ENCODE measurements at regions not wholly inside any gene's neighbourhood (a gene's known extent, or its start where the extent isn't known, plus 50 kb on each side); places are given as distances from the start of the nearest gene placed in this dataset.

DNA sequence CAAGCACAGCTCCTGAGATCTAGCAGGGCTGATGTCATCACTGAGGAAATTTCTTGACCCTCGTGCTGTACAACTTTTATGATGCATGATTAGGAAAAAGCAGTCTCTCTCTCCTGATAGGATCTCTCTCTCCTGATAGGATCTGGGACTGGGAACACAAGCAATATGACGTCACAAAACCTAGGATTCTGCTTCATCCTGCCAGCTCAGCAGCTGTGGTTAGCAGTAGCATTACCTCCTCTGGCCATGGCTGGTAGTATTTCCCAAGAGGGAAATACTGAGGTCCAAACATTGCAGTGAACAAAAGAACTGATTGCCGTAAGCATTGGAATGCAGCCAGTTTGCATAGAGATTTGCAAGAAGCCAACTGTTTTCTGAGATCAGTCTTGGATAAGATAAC lies 521.2 kb upstream of the POU3F3 start:
- no peaks in the 10 kb centered on the region for H3K36me3 ChIP-seq (ENCODE audit: insufficient read depth, low read length)
- H3K9me3 ChIP-seq (ENCODE audit: low read length), result no peaks in the 10 kb centered on the region
- no peaks in the 10 kb centered on the region for H4K20me1 ChIP-seq (ENCODE audit: insufficient read depth)
- H3K79me2 ChIP-seq (replicated peaks; ENCODE audit: insufficient read depth, low read length), result no peaks in the 10 kb centered on the region
- no peak overlapping the region for H3K9ac ChIP-seq (ENCODE audit: low read length)
- no peak overlapping the region for H3K27ac ChIP-seq (ENCODE audit: low read length)
- TF ChIP-seq MXI1 (conservative IDR thresholded peaks at IDR 0.05; ENCODE audit: poor library complexity, severe bottlenecking) (no peak), POLR2AphosphoS5 (IDR thresholded peaks at IDR 0.05) (no peak), TAF1 (IDR thresholded peaks at IDR 0.05; ENCODE audit: low read depth) (no peak), RAD21 (conservative IDR thresholded peaks at IDR 0.05) (no peak), EZH2 (IDR thresholded peaks at IDR 0.05; ENCODE audit: borderline replicate concordance, insufficient read depth, low read length, poor library complexity, severe bottlenecking) (no peak), EP300 (conservative IDR thresholded peaks at IDR 0.05; ENCODE audit: poor library complexity, severe bottlenecking) (no peak)
- TF ChIP-seq, protein P1, sequence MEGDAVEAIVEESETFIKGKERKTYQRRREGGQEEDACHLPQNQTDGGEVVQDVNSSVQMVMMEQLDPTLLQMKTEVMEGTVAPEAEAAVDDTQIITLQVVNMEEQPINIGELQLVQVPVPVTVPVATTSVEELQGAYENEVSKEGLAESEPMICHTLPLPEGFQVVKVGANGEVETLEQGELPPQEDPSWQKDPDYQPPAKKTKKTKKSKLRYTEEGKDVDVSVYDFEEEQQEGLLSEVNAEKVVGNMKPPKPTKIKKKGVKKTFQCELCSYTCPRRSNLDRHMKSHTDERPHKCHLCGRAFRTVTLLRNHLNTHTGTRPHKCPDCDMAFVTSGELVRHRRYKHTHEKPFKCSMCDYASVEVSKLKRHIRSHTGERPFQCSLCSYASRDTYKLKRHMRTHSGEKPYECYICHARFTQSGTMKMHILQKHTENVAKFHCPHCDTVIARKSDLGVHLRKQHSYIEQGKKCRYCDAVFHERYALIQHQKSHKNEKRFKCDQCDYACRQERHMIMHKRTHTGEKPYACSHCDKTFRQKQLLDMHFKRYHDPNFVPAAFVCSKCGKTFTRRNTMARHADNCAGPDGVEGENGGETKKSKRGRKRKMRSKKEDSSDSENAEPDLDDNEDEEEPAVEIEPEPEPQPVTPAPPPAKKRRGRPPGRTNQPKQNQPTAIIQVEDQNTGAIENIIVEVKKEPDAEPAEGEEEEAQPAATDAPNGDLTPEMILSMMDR (IDR thresholded peaks at IDR 0.05; ENCODE audit: poor library complexity, severe bottlenecking), result no peak
- no peaks in the 10 kb centered on the region for H3K27me3 ChIP-seq (ENCODE audit: insufficient read depth, low read depth, low read length)
- no peak overlapping the region for H3K4me3 ChIP-seq (ENCODE audit: low read length)
- no peak overlapping the region for H3K4me2 ChIP-seq (ENCODE audit: low read length)
- no peak overlapping the region for H2AFZ ChIP-seq (ENCODE audit: low read depth, low read length)
- no peaks in the 10 kb centered on the region for H3F3A ChIP-seq (ENCODE audit: insufficient read depth, low read length, poor library complexity, severe bottlenecking)
- H3K9me2 ChIP-seq (ENCODE audit: insufficient read depth, low read length), result no peaks in the 10 kb centered on the region

DNA sequence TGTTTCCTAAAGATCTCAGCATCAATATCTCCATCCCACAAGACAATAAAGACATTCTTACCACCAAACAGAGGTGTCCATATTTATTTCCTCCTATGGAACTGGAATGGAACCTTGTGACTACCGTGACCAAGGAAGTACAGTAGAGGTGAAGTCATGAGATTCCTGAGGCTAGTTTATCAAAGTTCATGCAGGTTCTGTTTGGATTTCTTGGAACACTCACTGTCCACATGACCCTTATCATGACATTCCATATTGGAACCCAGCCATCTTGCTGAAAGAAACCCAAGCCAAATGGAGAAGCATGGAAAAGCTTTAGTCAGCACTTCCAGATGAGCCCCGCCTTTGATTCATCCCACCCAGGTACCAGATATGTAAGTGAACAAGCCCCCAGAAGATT lies 516.0 kb upstream of the POU3F3 start:
- Histone ChIP-seq H3F3A (ENCODE audit: insufficient read depth, low read length, poor library complexity, severe bottlenecking) (no peaks in the 10 kb centered on the region), H3K4me2 (ENCODE audit: low read length) (no peak overlapping the region), H3K4me3 (ENCODE audit: low read length) (no peak overlapping the region), H2AFZ (ENCODE audit: low read depth, low read length) (no peak overlapping the region), H3K27me3 (ENCODE audit: insufficient read depth, low read depth, low read length) (no peaks in the 10 kb centered on the region), H3K36me3 (ENCODE audit: insufficient read depth, low read length) (no peaks in the 10 kb centered on the region), H3K27ac (ENCODE audit: low read length) (no peak overlapping the region), H3K9ac (ENCODE audit: low read length) (no peak overlapping the region), H4K20me1 (ENCODE audit: insufficient read depth) (no peaks in the 10 kb centered on the region), H3K9me2 (ENCODE audit: insufficient read depth, low read length) (no peaks in the 10 kb centered on the region), H3K79me2 (replicated peaks; ENCODE audit: insufficient read depth, low read length) (no peaks in the 10 kb centered on the region), H3K9me3 (ENCODE audit: low read length) (no peaks in the 10 kb centered on the region)
- TF ChIP-seq RAD21 (conservative IDR thresholded peaks at IDR 0.05), result no peak
- TF ChIP-seq, protein P1 (IDR thresholded peaks at IDR 0.05; ENCODE audit: poor library complexity, severe bottlenecking), result no peak
- TF ChIP-seq EZH2 (IDR thresholded peaks at IDR 0.05; ENCODE audit: borderline replicate concordance, insufficient read depth, low read length, poor library complexity, severe bottlenecking), result no peak
- TF ChIP-seq, protein P2, sequence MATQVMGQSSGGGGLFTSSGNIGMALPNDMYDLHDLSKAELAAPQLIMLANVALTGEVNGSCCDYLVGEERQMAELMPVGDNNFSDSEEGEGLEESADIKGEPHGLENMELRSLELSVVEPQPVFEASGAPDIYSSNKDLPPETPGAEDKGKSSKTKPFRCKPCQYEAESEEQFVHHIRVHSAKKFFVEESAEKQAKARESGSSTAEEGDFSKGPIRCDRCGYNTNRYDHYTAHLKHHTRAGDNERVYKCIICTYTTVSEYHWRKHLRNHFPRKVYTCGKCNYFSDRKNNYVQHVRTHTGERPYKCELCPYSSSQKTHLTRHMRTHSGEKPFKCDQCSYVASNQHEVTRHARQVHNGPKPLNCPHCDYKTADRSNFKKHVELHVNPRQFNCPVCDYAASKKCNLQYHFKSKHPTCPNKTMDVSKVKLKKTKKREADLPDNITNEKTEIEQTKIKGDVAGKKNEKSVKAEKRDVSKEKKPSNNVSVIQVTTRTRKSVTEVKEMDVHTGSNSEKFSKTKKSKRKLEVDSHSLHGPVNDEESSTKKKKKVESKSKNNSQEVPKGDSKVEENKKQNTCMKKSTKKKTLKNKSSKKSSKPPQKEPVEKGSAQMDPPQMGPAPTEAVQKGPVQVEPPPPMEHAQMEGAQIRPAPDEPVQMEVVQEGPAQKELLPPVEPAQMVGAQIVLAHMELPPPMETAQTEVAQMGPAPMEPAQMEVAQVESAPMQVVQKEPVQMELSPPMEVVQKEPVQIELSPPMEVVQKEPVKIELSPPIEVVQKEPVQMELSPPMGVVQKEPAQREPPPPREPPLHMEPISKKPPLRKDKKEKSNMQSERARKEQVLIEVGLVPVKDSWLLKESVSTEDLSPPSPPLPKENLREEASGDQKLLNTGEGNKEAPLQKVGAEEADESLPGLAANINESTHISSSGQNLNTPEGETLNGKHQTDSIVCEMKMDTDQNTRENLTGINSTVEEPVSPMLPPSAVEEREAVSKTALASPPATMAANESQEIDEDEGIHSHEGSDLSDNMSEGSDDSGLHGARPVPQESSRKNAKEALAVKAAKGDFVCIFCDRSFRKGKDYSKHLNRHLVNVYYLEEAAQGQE (IDR thresholded peaks at IDR 0.05; ENCODE audit: borderline replicate concordance), result no peak
- no peak for TF ChIP-seq EP300 (conservative IDR thresholded peaks at IDR 0.05; ENCODE audit: poor library complexity, severe bottlenecking)
- TF ChIP-seq MXI1 (conservative IDR thresholded peaks at IDR 0.05; ENCODE audit: poor library complexity, severe bottlenecking), result no peak
- no peak for TF ChIP-seq POLR2AphosphoS5 (IDR thresholded peaks at IDR 0.05)
- no peak for TF ChIP-seq SMC3 (conservative IDR thresholded peaks at IDR 0.05; ENCODE audit: poor library complexity)
- TF ChIP-seq TAF1 (IDR thresholded peaks at IDR 0.05; ENCODE audit: low read depth), result no peak
